GM12864 (cell line): ENCODE measurements at regions not wholly inside any gene's neighbourhood (a gene's known extent, or its start where the extent isn't known, plus 50 kb on each side); places are given as distances from the start of the nearest gene placed in this dataset.

Experiments used
- DNase-seq: peaks from one replicate; pipeline ENCODE4 v3.0.0-alpha.2; 2011; ENCODE audit warnings: low read depth
- H3K4me3 ChIP-seq: 2 replicates; pipeline ENCODE4 v1.5.1; 2011; ENCODE audit warnings: mild to moderate bottlenecking, low read depth, low read length, control low read depth
- CTCF ChIP-seq: IDR thresholded peaks from 2 replicates; pipeline ENCODE4 v1.5.1; 2011; ENCODE audit warnings: low read depth, mild to moderate bottlenecking, moderate library complexity, low read length, control low read depth, inconsistent platforms; ENCODE audit errors: missing control alignments

- H3K4me3 ChIP-seq = no peak overlapping the region
- DNase-seq = no peak
- TF ChIP-seq CTCF = no peak
Observed at GRCh38 chr18:45565280-45565970, 49.9 kb upstream of the SLC14A2 start.
